ENCODE measurements at regions not wholly inside any gene's neighbourhood (a gene's known extent, or its start where the extent isn't known, plus 50 kb on each side); places are given as distances from the start of the nearest gene placed in this dataset.
"Not testable (repeated sequence)": the region's sequence is repeated elsewhere in the genome, so short reads cannot be mapped to it uniquely, and the experiment has no call there.

- DNase-seq (ENCODE audit: low read depth, low spot score), result no peak
- TF ChIP-seq CTCF (conservative IDR thresholded peaks at IDR 0.05), result no peak
- H3K27ac Mint-ChIP-seq (ENCODE audit: unreplicated experiment), result no peak overlapping the region
Observed at GRCh38 chr10:131580674-131581073, 269.2 kb upstream of the TCERG1L start.

GRCh38 chr10:131581547-131581946 lies 270.0 kb upstream of the TCERG1L start:
- not testable (repeated sequence) for H3K9me3 Mint-ChIP-seq; H3K27me3 Mint-ChIP-seq (ENCODE audit: low read depth); H3K4me3 Mint-ChIP-seq; DNase-seq (ENCODE audit: low read depth, low spot score); H3K4me1 Mint-ChIP-seq; H3K27ac Mint-ChIP-seq (ENCODE audit: unreplicated experiment); H3K36me3 Mint-ChIP-seq (ENCODE audit: low read depth)

More at GRCh38 chr10:131580674-131581073, 269.2 kb upstream of the TCERG1L start:
- Mint-ChIP-seq H3K36me3 (ENCODE audit: low read depth) (no peaks in the 10 kb centered on the region), H3K4me3 (no peak overlapping the region), H3K27me3 (ENCODE audit: low read depth) (no peaks in the 10 kb centered on the region), H3K9me3 (no peaks in the 10 kb centered on the region), H3K4me1 (no peaks in the 10 kb centered on the region)

- no peak for DNase-seq (ENCODE audit: low read depth, low spot score)
- H3K27me3 Mint-ChIP-seq (ENCODE audit: low read depth), result peaks cover 4% of the 10 kb centered on the region
- H3K9me3 Mint-ChIP-seq, result no peaks in the 10 kb centered on the region
- no peaks in the 10 kb centered on the region for H3K4me1 Mint-ChIP-seq
- H3K36me3 Mint-ChIP-seq (ENCODE audit: low read depth), result no peaks in the 10 kb centered on the region
- H3K4me3 Mint-ChIP-seq, result no peak overlapping the region
- H3K27ac Mint-ChIP-seq (ENCODE audit: unreplicated experiment), result no peak overlapping the region
- no peak for TF ChIP-seq CTCF (conservative IDR thresholded peaks at IDR 0.05)
Observed at GRCh38 chr10:131584287-131584686, 272.8 kb upstream of the TCERG1L start.

GRCh38 chr10:131585761-131586160 lies 274.2 kb upstream of the TCERG1L start:
- no peak overlapping the region for H3K27ac Mint-ChIP-seq (ENCODE audit: unreplicated experiment)
- no peaks in the 10 kb centered on the region for H3K4me1 Mint-ChIP-seq
- no peak for TF ChIP-seq CTCF (conservative IDR thresholded peaks at IDR 0.05)
- peaks cover 4% of the 10 kb centered on the region for H3K27me3 Mint-ChIP-seq (ENCODE audit: low read depth)
- no peaks in the 10 kb centered on the region for H3K36me3 Mint-ChIP-seq (ENCODE audit: low read depth)
- no peak overlapping the region for H3K4me3 Mint-ChIP-seq
- no peaks in the 10 kb centered on the region for H3K9me3 Mint-ChIP-seq
- DNase-seq (ENCODE audit: low read depth, low spot score), result no peak

- peaks cover 4% of the 10 kb centered on the region for H3K27me3 Mint-ChIP-seq (ENCODE audit: low read depth)
- no peaks in the 10 kb centered on the region for H3K4me1 Mint-ChIP-seq
- no peaks in the 10 kb centered on the region for H3K36me3 Mint-ChIP-seq (ENCODE audit: low read depth)
- DNase-seq (ENCODE audit: low read depth, low spot score), result no peak
- H3K9me3 Mint-ChIP-seq, result peaks cover under 1% of the 10 kb centered on the region
- no peak overlapping the region for H3K4me3 Mint-ChIP-seq
- no peak for TF ChIP-seq CTCF (conservative IDR thresholded peaks at IDR 0.05)
- no peak overlapping the region for H3K27ac Mint-ChIP-seq (ENCODE audit: unreplicated experiment)
Observed at GRCh38 chr10:131586958-131587357, 275.4 kb upstream of the TCERG1L start.

- Mint-ChIP-seq H3K9me3 (peaks cover 2% of the 10 kb centered on the region), H3K36me3 (ENCODE audit: low read depth) (no peaks in the 10 kb centered on the region), H3K4me3 (no peak overlapping the region), H3K27me3 (ENCODE audit: low read depth) (peaks cover 4% of the 10 kb centered on the region), H3K27ac (ENCODE audit: unreplicated experiment) (no peak overlapping the region), H3K4me1 (no peaks in the 10 kb centered on the region)
- TF ChIP-seq CTCF (conservative IDR thresholded peaks at IDR 0.05), result no peak
- no peak for DNase-seq (ENCODE audit: low read depth, low spot score)
Observed at GRCh38 chr10:131587976-131588680, 276.6 kb upstream of the TCERG1L start.

Measured in neural crest cell (in vitro differentiated cells).